Endothelial cell of umbilical vein (primary cell): ENCODE measurements at regions not wholly inside any gene's neighbourhood (a gene's known extent, or its start where the extent isn't known, plus 50 kb on each side); places are given as distances from the start of the nearest gene placed in this dataset.

ENCODE experiments used
- BruUV-seq: library from RNA; stranded (reverse); fragments of 400-500 nt; replicated peaks from 2 replicates; lab custom pipeline; 2021; lab: Mats Ljungman, UMichigan
- CTCF ChIA-PET: fragments of 300-600, 350-600 bp; sonication (Branson Sonifier 250); formaldehyde crosslinking; loops from one replicate; lab custom pipeline; 2021; ENCODE audit warnings: antibody characterized with exemption, inconsistent platforms; lab: Charles Lee
- POLR2A ChIA-PET: fragments of 300-600, 350-600 bp; sonication (Branson Sonifier 250); formaldehyde crosslinking; loops from one replicate; lab custom pipeline; 2021; ENCODE audit warnings: antibody characterized with exemption, inconsistent platforms; lab: Charles Lee
- DNase-seq: peaks from one replicate; pipeline ENCODE4 v3.0.0-alpha.2; 2011; ENCODE audit warnings: low read depth, low spot score
- FAIRE-seq: peaks from 2 replicates; lab custom pipeline; 2011; peaks lifted over from hg19 to GRCh38; lab: Jason Lieb, UNC
- H2AFZ ChIP-seq: 2 replicates; pipeline ENCODE4 v1.6.0; 2012; ENCODE audit warnings: low read depth, low read length, control low read depth, inconsistent platforms
- H3K27ac ChIP-seq: 2 replicates; pipeline ENCODE4 v1.5.1; 2011; ENCODE audit warnings: low read depth, mild to moderate bottlenecking, control low read depth, low read length, moderate library complexity; ENCODE audit not compliant: insufficient read depth
- H3K27me3 ChIP-seq, 2 experiments: 2 replicates each; pipeline versions ENCODE4 v1.6.0 to v1.6.1; 2011; ENCODE audit warnings: low read length in 2 of 2, mixed read lengths in 1 of 2; ENCODE audit not compliant: control insufficient read depth in 2 of 2, insufficient read depth in 2 of 2
- H3K36me3 ChIP-seq, 2 experiments: 2 replicates in 1 of 2; 3 replicates in 1 of 2; pipeline ENCODE4 v1.5.1; 2011; ENCODE audit warnings: low read length in 2 of 2, mild to moderate bottlenecking in 1 of 2, moderate library complexity in 1 of 2; ENCODE audit not compliant: control insufficient read depth in 2 of 2, insufficient read depth in 2 of 2; ENCODE audit errors: extremely low read depth in 1 of 2
- H3K4me1 ChIP-seq: 3 replicates; pipeline ENCODE4 v1.5.1; 2011; ENCODE audit warnings: mild to moderate bottlenecking, low read length; ENCODE audit not compliant: control insufficient read depth, insufficient read depth; ENCODE audit errors: extremely low read depth
- H3K4me2 ChIP-seq: 2 replicates; pipeline ENCODE4 v1.6.1; 2011; ENCODE audit warnings: low read length, control low read depth, mixed read lengths; ENCODE audit not compliant: insufficient read depth
- H3K4me3 ChIP-seq, 3 experiments: fragments of 200-600 bp in 1 of 3; sonication (generic), shearing (Covaris generic) in 1 of 3; replicated peaks in 1 of 3; 2 replicates each; pipeline ENCODE4 v1.5.1; 2011 to 2016; ENCODE audit warnings: control low read depth in 3 of 3, low read length in 3 of 3, mild to moderate bottlenecking in 2 of 3, inconsistent platforms in 1 of 3, low read depth in 1 of 3, moderate library complexity in 1 of 3; ENCODE audit not compliant: insufficient read depth in 1 of 3
- H3K79me2 ChIP-seq: 2 replicates; pipeline ENCODE4 v1.6.0; 2012; ENCODE audit warnings: low read length, inconsistent platforms; ENCODE audit not compliant: control insufficient read depth, insufficient read depth
- H3K9ac ChIP-seq: replicated peaks from 2 replicates; pipeline ENCODE3; 2011; ENCODE audit warnings: low read length, control low read depth; ENCODE audit not compliant: insufficient read depth; ENCODE audit errors: extremely low read depth
- H3K9me1 ChIP-seq: replicated peaks from 3 replicates; pipeline ENCODE4 v1.6.0; 2011; ENCODE audit warnings: mild to moderate bottlenecking, low read length; ENCODE audit not compliant: control insufficient read depth, insufficient read depth; ENCODE audit errors: extremely low read depth
- H3K9me3 ChIP-seq: replicated peaks from 2 replicates; pipeline ENCODE4 v1.5.1; 2012; ENCODE audit warnings: low read length, inconsistent platforms; ENCODE audit not compliant: control insufficient read depth, insufficient read depth
- H4K20me1 ChIP-seq: replicated peaks from 2 replicates; pipeline ENCODE3; 2011; ENCODE audit warnings: mild to moderate bottlenecking, low read length; ENCODE audit not compliant: control insufficient read depth, insufficient read depth; ENCODE audit errors: extremely low read depth
- CTCF ChIP-seq, 2 donors: IDR thresholded peaks; 1 replicate in 1 of 2; 2 replicates in 1 of 2; pipeline ENCODE4 v1.5.1; 2011; ENCODE audit warnings: low read length in 2 of 2, mild to moderate bottlenecking in 2 of 2, moderate library complexity in 2 of 2, control low read depth in 1 of 2, inconsistent platforms in 1 of 2, low read depth in 1 of 2; ENCODE audit not compliant: insufficient read depth in 1 of 2; ENCODE audit errors: extremely low read depth in 1 of 2
- EZH2 ChIP-seq: IDR thresholded peaks from 2 replicates; pipeline ENCODE4 v1.6.1; 2012; ENCODE audit warnings: borderline replicate concordance, low read depth, mild to moderate bottlenecking, moderate library complexity, low read length, inconsistent platforms; ENCODE audit not compliant: severe bottlenecking
- FOS ChIP-seq: IDR thresholded peaks from 2 replicates; pipeline ENCODE4 v1.6.1; 2011; ENCODE audit warnings: mild to moderate bottlenecking, low read length, moderate library complexity, borderline replicate concordance; ENCODE audit not compliant: insufficient read depth
- GATA2 ChIP-seq: IDR thresholded peaks from 2 replicates; pipeline ENCODE4 v1.7.0; 2011; ENCODE audit warnings: low read depth, mild to moderate bottlenecking, moderate library complexity, mixed read lengths, low read length; ENCODE audit not compliant: insufficient read length, insufficient read depth
- JUN ChIP-seq: IDR thresholded peaks from 2 replicates; pipeline ENCODE4 v1.6.1; 2011; ENCODE audit warnings: borderline replicate concordance, low read depth; ENCODE audit not compliant: insufficient read length, insufficient read depth
- MAX ChIP-seq: IDR thresholded peaks from 2 replicates; pipeline ENCODE4 v1.6.1; 2011; ENCODE audit not compliant: insufficient read depth, insufficient read length
- MYC ChIP-seq: IDR thresholded peaks from one replicate; pipeline ENCODE4 v1.6.1; 2011; ENCODE audit warnings: mild to moderate bottlenecking, low read depth, low read length
- POLR2A ChIP-seq: IDR thresholded peaks from 2 replicates; pipeline ENCODE4 v1.6.1; 2012; ENCODE audit warnings: low read depth, mild to moderate bottlenecking, control low read depth, low read length
- POLR2AphosphoS5 ChIP-seq: IDR thresholded peaks from 2 replicates; pipeline ENCODE4 v1.6.1; 2012; ENCODE audit warnings: low read depth, mild to moderate bottlenecking, control low read depth, low read length, moderate library complexity; ENCODE audit not compliant: insufficient read depth
- dilution Hi-C: fragments of 300-500 bp; cut with MboI; formaldehyde crosslinking; loops from one replicate; pipeline ENCODE4 v1.15.0; 2019; ENCODE audit warnings: low sequenced_read_pairs; ENCODE audit not compliant: extremely low pct_ligation_motif_present
- intact Hi-C: fragments of 100-400 bp; cut with micrococcal nuclease; formaldehyde crosslinking; loops from one replicate; pipeline ENCODE4 v1.10.0; 2022

GRCh38 chr1:80751204-80751603 lies 1049.5 kb upstream of the ADGRL2 start:
- H3K9ac ChIP-seq, result no peak overlapping the region
- no peaks in the 10 kb centered on the region for H4K20me1 ChIP-seq
- no peaks in the 10 kb centered on the region for H3K36me3 ChIP-seq
- no peak overlapping the region for H3K4me2 ChIP-seq
- no peak overlapping the region for H2AFZ ChIP-seq
- H3K9me1 ChIP-seq, result no peaks in the 10 kb centered on the region
- H3K9me3 ChIP-seq, result no peaks in the 10 kb centered on the region
- ChIA-PET POLR2A (no interaction called here), CTCF (interaction anchor here (2.0 kb wide), 1 partner anchor 10 kb away, joined by 5 read pairs; no protein-coding TSS in a partner anchor)
- BruUV-seq, result no TSS peak
- FAIRE-seq (no peak), DNase-seq (no peak)
- H3K79me2 ChIP-seq, result no peaks in the 10 kb centered on the region
- intact Hi-C loops (no loop called here), dilution Hi-C loops (no loop called here)
- no peak overlapping the region for H3K4me3 ChIP-seq
- no peaks in the 10 kb centered on the region for H3K27me3 ChIP-seq
- no peaks in the 10 kb centered on the region for H3K4me1 ChIP-seq
- TF ChIP-seq POLR2AphosphoS5 (no peak), GATA2 (no peak), MYC (no peak), FOS (no peak), JUN (no peak), CTCF (IDR thresholded peaks at IDR 0.05; ENCODE audit: extremely low read depth in 1 of 2, insufficient read depth in 1 of 2, low read depth in 1 of 2, low read length in 2 of 2) (no peak), POLR2A (no peak), MAX (no peak), EZH2 (no peak)
- H3K27ac ChIP-seq, result no peak overlapping the region
